Mesenteric fat pad (tissue), 1 donor: ENCODE measurements at regions not wholly inside any gene's neighbourhood (a gene's known extent, or its start where the extent isn't known, plus 50 kb on each side); places are given as distances from the start of the nearest gene placed in this dataset.

Experiments
- DNase-seq: peaks from one replicate; pipeline ENCODE4 v3.0.0-alpha.2; 2020; ENCODE audit warnings: low spot score
- donor health status: DM: yes; HTN: yes; CAD: no.

DNA sequence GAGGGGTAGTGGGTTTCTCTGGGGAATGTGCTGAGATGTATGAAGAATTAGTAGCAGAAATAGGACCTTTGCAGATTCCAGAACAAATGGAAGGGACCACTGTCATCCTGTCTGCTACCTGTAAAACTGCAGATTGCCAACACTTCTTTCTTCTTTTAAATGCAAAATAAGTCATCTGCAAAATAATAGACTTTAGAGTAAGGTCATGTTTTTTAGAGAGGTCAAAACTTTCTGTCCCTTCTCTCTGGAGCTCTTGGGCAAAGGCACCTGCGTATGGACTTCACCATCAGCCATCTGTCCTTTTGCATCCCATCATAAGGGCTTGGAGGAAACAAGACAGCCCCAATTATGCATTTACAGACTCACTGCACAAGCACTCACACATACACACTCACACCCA is 121.1 kb upstream of the PPARGC1A start:
- no peak for DNase-seq

DNA sequence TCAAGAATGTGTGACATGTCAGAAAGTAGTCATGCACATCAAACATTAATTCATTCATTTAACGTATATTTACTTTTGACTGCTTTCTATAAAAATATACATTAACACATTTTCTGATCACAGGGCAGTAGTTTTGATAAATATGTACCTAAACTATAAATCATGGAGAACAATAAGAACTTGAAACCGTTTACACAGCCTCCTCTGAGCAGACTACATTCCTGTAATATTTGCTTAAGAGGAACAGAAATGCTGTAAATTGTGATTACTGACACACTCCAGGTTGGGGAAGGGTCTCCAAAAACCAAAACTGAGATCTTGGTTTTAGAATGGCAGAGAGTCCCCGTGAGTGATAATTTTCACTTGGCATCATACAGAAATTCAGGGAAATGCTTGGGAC is 120.7 kb upstream of the PPARGC1A start:
- DNase-seq = no peak

DNA sequence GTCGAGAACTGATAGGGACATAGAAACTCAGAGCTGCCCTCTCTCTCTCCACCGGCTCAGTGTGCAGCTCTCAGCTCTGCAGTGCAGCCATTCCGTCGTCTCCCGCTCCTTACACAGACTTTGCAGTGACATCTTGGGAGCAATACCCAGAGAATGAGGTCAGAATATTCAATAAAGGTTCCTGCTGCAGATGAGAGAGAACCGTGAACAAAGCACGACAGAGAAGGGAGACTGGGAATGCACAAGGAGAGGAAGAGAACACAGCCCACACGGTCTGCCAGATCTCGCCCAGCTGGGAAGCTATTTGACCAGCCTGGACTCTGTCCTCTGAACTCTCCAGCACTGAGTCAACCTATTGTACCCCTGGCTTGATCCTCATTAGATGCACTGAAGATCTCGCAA is 118.0 kb upstream of the PPARGC1A start:
- DNase-seq = no peak

DNA sequence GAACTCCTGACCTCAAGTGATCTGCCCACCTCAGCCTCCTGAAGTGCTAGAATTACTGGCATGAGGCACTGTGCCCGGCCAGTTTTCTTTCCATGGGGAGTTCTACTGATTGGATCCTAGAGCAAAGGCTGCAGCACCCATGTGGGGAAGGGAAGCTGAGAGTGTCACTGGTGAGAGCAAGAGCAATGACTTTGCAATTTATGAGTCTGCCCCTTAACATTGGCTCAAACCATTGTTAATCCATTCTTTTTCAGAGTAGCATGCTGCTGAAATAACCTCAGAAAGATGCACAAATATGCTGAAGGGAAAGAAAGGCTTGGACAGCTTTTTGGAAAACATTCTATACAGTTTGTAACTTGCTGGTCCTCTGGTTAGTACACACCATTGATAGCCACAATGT is 116.4 kb upstream of the PPARGC1A start:
- no peak for DNase-seq

DNA sequence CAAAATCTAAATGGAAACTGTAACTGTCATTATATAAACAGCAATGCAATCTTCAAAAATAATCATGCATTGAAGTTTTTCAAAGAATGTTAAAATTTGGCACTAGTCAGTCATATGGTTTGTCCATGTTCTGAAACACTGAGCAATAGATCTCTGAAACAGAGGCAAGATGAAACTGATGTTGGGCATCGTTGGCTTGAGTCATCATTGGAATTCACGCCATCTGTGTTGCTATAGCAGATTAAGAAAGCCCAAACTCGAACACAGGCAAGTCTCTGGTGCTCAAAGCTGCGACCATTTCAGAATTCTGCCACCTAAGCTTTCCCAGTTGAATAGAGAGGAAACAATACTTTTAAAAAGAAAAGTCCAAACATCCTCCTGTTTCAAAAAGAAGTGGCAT is 114.1 kb upstream of the PPARGC1A start:
- no peak for DNase-seq

DNA sequence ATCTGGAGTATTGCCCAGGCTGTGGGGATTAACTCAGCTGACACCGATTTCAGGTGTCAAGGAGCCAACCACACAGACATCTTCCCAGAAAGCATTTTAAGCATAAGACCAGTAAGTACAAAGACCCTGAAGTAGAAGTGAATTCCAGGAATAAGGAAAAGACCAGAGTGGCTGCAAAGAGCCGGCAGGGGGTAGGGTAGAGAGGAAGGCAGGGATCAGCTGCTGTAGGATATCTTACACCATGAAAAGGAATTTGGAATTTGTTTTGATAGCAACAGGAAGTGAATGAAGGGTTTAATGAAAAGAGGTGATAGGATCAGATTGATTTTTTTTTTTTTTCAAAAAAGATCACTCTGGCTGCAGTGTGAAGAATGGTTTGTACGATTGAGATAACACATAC is 113.6 kb upstream of the PPARGC1A start:
- no peak for DNase-seq

DNA sequence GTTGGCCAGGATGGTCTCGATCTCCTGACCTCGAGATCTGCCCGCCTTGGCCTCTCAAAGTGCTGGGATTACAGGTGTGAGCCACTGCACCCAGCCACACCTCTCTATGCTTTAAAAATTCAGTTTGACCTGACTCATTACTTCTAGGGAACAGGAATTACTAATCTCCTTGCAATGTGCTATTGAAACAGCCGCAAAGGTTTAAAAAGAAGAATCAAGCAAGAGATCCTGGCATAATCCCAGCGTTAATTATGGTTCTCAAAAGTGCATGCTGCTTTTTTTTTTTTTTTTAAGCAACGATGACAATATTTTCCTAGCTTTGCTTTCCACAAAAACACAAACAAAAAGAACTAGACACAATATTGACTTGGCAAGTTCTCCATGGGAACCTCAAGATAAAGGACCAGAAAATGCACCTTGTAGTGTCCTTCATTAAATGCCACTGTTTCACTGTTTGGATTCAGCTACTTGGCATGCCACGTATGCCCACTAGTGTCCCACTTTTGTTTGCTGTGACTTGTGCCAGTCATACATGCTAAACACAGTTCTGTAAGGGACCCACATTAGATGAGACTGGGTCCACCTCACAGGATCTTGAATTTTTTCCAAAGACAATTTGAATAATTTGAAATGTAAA is 112.6 kb upstream of the PPARGC1A start:
- DNase-seq = no peak

DNA sequence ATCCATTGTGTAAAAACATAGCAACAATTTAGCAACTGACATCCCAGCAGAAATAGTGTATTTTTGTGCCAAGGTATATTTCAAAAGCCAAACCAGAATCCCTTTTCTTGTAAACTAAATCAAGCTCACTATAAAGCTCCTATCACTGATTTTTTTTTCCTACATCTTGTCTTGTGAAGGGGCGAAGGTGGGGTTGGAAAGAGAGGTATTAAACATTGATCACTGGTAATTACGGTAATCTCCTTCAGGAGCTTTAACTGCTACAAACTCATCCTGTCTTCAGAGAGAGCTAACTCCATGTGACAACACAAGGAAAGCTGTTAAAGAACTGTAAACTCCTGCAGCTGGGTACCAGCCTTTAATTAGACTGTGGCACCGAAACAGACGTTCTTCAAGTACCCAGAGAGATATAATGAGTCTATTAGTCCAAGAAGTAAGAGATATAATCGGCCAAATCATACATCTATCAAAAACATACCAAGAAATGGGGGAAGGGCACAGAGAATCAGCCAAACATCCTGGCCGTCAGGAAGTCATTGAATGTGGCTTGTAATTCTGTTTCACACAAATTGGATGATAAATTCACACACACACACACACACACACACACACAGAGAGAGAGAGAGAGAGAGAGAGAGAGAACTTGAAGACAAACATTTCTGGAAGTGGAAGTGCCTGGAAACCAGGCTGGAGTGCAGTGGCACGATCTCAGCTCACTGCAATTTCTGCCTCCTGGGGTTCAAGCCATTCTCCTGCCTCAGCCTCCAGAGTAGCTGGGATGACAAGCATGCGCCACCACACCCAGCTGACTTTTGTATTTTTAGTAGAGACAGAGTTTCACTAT is 111.9 kb upstream of the PPARGC1A start:
- DNase-seq = no peak

DNA sequence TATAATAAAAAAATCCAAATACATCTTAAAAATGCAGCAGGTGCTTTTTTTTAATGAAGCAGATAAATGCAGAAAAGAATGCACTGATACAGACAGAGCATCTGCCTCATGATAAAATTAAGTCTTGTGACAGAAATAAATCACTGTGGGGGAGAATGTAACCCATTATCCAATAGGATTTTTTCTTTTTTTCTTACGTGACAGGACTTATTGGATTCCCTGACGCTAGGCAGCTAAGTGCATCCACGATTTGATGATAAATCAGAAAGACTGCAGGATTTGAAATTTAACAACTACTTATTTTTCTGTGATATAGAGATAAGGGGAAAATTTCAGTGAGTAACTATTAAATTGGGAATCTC is 110.6 kb upstream of the PPARGC1A start:
- no peak for DNase-seq

DNA sequence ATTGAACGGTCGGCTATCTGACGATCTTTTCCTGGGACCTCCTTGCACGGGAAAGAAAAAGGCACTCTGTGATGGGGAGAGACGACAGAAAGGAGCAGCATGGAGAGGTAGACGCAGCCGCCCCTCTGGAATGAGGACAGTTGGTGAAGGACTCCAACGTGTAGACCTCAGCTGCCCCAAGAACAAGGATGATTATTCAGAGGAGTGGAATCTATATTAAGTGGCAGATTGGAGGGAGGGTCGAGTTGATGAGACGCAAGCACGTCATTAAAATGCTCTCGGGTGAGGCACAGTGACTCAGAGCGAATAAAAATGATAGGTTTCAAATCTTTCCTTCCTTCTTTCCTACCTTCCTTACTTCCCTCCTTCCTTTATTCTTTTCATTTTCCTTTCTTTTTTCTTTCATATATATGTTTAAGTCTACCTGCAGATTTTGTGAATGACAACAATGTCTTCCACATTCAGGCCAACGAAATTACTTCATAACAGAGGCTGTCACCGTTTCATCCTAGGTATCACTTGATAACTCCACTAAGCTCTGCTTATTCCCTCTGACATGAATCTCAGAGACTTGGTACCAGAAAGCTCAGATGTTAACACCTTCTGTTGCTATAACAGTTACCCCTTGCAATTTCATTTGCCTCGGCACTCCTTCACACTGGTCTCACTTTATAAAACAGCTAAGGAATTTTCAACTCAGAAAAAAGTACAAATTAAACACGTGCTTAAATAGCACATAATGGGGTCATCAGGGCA is 110.0 kb upstream of the PPARGC1A start:
- DNase-seq = no peak

DNA sequence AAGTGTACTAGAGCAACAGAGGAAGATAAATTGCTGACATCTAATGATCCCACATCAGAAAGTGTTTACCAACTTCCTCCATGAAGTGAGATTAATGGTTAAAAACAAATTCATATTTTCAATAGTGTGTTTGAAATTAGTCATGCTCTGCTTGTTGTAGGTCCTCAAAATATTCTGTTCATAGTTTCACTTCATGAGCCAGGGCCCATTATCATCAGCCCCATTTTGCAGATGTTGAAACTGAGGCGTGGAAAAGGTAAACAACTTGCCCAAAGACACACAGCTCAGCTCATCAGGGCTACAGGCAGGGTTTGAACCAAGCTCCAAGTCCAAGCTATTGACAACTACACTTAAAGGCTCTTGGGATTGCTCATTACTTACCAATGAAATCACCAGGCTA is 103.5 kb upstream of the PPARGC1A start:
- no peak for DNase-seq

DNA sequence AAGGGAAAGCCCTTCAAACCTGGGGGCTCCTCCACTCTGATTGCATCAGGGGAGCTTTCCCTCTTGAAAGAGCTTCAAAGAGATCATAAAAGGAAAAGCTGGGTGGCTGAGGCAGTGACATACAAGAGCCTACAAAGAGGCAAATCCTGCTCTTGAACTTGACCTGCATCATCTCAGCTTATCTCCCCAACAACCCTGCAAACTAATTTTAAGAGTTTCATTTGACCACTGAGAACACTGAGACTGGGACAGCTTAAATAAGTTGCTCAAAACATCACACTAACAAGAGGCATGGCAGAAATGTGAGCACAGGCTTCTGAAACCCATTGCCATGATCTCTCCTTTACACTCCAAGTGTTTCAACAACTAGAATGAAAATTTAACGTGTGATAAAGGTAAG is 101.6 kb upstream of the PPARGC1A start:
- no peak for DNase-seq

DNA sequence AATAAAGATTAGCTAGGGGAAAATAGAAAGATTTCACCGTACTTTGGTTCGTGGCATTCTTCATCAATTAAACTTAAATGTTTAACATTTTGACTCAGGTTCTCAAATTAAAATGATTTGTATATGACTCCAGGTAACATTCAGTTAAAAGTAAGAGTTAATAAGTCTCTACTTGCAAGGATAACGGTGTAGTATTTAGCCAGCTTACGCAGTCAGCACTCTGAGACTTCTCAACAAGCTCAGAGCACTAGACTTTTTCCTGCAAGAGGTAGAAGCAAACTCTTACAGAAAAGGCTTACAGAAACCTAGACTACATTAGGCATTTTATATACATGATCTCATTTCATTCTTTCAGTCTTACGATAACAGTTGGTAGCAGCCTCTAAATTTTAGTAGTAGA is 96.4 kb upstream of the PPARGC1A start:
- DNase-seq = no peak

DNA sequence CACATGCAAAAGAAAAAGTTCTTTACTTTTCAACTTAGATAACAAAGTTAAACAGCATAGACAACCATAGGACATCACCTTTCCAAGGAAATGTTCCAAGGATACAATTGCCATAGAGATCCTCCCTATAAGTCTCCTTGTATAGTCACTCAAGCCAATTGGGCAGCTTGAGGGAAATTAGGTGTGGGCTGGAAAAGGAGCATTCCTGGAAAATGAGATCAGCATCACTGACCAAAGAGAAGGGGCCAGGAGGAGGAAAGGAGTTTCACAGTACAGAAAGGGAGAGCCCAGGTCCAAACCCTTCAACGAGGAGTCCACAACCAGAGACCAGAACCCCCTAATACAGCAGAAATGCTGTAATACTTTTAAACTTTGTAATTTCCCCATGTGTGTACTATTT is 91.5 kb upstream of the PPARGC1A start:
- DNase-seq = no peak

DNA sequence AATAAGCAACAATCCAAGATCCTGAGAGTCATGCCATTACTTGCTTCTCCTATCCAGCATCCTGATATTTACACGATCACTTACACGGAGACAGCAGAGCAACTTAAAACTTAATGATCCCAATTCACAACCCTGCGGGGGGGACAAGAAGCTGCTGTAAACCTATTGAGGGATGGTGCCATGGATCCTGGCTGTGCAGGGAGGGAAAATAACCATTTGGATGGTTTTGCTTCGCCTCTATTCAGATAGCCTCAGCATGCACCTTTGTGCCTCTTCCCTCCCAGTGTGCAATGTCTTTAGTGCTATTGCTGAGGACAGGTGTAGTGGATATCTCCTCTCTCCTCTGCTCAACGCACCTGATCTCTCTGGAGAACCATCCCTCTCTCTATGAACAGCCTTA is 89.7 kb upstream of the PPARGC1A start:
- no peak for DNase-seq

DNA sequence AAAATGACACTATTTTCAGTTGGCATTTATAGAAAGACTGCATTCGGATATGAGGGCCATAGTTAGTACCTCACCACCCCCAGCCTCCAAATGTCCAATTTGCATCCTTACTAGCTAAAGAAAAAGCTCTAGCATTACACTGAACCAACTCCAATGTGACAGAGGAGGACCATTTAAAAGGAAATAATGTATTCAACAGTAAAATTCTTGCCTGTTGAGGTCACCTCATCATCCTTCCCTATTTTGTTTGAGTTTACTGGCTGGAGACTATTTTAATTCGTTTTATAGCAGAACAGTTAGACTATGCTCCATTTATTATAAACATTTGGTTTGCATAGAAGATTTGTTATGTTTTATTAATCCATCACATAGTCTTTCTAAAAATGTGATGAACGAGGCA is 88.2 kb upstream of the PPARGC1A start:
- no peak for DNase-seq

DNA sequence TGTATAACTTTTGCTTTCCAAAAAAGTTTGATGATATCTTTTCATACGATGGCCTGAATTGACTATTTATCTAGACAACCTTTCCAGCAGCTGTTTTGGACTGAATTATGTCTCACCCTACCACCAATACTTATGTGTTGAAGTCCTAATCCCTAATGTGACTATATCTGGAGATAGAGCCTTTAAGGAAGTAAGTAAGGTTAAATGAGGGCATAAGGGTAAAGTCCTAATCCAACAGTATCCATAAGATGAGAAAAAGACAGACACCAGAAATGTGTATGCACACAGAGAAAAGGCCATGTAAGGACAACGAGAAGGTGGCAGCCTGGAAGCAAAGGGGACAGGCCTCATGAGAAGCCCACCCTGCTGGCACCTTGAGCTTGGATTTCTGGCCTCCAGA is 86.6 kb upstream of the PPARGC1A start:
- no peak for DNase-seq

DNA sequence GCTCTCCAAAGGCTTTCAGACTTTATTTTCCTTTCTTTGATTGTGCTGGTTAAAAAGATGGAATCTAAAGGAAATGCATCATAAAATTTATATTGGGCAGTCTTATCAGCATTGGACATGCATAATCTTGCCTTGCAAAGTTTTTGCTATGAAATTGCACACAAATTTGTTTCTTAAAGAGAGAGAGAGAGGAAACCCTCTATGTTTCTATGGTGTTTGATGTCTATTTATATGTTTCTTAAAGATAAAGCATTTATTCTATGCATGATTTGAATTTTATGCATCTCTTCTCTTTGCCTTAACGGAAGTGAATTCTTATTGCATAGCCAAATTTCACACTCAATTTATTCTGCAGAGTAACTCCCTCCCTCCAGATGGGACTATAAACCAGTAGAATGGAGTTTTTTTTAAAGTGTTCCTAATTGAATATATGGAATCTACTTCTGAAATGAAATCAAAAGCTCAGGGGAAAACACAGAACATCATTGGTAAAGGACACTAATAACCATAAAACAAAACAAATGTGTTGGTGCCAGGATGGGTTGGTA is 83.5 kb upstream of the PPARGC1A start:
- no peak for DNase-seq

DNA sequence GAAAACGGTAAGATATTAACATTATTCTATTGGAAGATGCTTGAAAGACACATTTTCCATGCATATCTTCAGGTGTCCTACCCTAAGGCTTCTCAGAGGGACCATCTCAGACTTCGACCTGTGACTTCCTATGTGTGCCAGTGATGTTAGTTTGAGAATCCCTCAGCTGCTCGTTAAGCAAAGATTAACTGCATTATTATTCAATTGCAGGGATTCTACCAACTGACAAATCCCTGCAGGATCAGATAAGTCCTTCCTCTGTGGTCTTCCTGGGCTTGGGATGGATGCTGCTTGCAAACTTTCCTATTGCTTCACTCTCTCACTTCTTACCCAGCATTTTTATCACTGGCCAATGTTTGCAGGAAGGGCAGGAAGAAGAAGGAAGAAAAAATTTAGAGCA is 83.0 kb upstream of the PPARGC1A start:
- DNase-seq = no peak

DNA sequence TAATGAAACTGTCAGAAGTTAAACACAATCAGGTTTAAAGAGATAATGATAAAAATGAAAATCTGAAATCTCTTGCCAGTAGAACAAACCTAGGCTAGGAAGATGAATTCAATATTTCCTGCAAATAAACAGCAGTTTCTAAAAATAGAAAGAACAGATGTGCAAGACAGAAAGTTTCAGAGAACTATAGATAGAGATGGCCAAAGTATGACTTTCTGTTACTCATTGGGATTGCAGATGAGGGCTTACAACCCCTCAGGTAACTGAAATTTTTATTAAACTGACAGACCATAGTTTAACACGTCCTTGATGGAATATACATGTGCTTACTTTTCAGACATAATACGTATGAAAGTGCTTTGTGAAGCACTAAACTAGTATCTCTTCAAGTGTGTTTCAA is 82.3 kb upstream of the PPARGC1A start:
- no peak for DNase-seq

DNA sequence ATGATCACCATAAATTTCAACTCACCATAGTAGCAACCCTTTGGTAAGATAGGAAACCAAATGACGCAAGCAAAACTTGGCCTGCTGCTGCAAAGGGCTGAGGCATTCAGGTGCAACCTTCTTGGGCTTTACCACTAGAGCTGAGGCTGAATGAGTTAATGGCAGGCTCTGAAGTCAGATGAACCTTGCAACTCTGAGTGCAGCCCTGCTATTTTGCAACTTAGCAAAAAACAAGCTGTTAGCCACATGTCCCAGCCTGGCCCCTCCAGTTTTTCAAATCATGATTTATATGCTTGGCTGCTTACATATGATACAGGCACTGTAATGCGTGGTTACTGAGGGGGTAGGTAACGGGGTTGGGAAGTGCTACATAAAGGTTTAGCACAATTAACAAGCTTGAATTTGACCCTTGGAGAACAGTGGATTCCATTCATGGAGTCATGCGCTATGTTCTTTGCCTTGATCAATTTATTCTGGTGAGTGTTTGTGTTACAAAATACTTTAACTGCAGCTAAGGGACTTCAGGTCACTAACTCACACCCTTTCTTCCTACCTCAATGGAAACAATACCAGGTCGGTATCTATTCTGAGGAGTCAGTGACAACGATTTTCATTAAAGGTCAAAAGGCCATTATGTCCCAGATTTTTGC is 80.5 kb upstream of the PPARGC1A start:
- DNase-seq = no peak
